ENCODE measurements at regions not wholly inside any gene's neighbourhood (a gene's known extent, or its start where the extent isn't known, plus 50 kb on each side); places are given as distances from the start of the nearest gene placed in this dataset.
"Not testable (repeated sequence)": the region's sequence is repeated elsewhere in the genome, so short reads cannot be mapped to it uniquely, and the experiment has no call there.

DNA sequence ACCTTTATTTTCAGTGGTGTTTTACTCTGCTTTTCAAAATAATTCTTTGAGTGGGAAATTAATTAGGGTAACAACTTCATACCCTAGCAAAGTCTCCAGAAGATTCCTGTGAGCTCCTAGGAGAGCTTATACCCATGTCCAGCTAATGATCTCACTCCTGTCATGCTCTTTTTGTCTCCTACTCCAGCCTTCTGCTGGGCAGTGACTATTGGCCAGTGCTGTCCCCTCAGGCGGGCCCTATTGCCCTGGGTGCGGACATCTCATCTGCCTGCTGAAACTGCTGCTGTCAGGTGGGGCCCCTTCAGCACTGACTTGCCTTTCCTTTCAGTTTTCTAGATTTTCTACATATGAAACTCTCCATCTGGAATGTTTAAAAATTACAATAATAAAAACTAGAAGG, 80.3 kb downstream of the EBLN1 start:
- no peaks in the 10 kb centered on the region for H3K9me3 ChIP-seq
- no peak overlapping the region for H3K4me3 ChIP-seq
- intact Hi-C loops (cut with DNase I) = no loop called here
- DNase-seq = no peak
- H3K27me3 ChIP-seq = no peaks in the 10 kb centered on the region
- no peak for TF ChIP-seq EP300 (IDR thresholded peaks at IDR 0.05)
- TF ChIP-seq POLR2A (IDR thresholded peaks at IDR 0.05) = no peak
- no peak for TF ChIP-seq CTCF (IDR thresholded peaks at IDR 0.05)
- WGBS, 3 donors = 54 to 64% (median 55%) methylated on average over 2 of the region's 2 CpGs
- no peaks in the 10 kb centered on the region for H3K36me3 ChIP-seq
- H3K4me1 ChIP-seq (ENCODE audit: insufficient read depth) = peaks cover 3% of the 10 kb centered on the region
- H3K27ac ChIP-seq = no peak overlapping the region

DNA sequence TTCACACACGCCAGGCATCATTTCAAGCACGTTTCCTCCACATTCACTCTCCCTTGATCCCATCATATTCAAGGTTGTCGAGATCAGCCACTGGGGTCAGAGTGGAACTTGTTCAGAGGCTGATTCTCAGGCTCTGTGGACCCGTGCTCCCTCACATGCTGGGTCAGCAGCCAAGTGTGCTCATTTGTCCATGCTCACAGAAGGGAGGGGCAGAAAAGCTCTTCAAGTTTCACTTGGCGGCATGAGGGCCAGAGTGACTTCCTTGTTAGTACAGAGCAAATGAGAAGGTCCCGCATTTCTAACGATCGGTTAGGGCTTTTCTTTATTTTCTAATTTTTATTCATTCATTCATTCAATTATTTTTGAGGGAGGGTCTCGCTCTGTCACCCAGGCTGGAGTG, 82.2 kb downstream of the EBLN1 start:
- no peaks in the 10 kb centered on the region for H3K36me3 ChIP-seq
- no peak for TF ChIP-seq EP300 (IDR thresholded peaks at IDR 0.05)
- no peaks in the 10 kb centered on the region for H3K9me3 ChIP-seq
- no peaks in the 10 kb centered on the region for H3K27me3 ChIP-seq
- intact Hi-C loops (cut with DNase I) = no loop called here
- peaks cover 3% of the 10 kb centered on the region for H3K4me1 ChIP-seq (ENCODE audit: insufficient read depth)
- no peak for DNase-seq
- 80 to 81% (median 81%) methylated on average over 9 of the region's 9 CpGs for WGBS, 3 donors
- no peak overlapping the region for H3K4me3 ChIP-seq
- no peak overlapping the region for H3K27ac ChIP-seq

DNA sequence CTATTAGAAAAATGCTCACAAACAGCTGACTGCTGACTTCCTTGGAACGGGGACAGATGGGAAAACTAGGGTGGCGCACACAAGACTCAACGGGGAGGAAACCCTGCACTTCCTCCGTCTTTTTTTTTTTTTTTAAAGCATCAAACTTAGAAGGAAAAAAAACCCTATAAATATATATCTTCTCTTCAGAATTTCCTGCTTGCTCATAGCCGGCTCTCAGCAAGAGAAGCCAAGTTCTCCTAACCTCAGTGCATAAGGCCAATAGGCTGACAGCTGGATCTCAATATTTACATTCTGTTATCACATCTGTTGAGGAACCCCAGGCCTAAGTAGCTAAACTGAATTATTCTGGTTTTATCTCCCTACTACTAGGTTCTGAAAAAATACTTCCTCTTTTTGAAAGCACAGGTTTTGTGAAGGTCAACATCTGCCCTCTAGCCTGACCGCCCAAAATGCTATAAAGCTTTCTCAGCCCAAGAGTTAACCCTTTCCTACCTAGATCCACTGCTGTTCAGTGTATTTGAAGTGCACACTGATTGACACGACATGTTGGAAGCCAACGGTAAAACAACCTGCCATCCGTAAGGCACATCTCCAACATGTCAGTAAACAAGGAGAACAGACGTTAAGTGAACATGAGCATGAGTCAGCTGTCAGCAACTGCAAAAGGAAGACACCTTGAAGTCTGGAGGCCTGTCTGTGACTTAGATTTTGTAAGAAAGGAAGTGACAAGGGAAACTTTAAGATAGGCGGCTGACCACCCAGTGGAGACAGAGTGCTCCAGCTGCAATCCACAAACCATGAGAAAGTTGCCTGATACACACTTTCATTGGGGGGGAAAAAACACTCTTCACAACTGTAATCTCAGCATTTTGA, 83.8 kb downstream of the EBLN1 start:
- 6 to 15% (median 7%) methylated on average over 11 of the region's 11 CpGs for WGBS, 3 donors
- no peak overlapping the region for H3K27ac ChIP-seq
- no peaks in the 10 kb centered on the region for H3K36me3 ChIP-seq
- H3K27me3 ChIP-seq = no peaks in the 10 kb centered on the region
- no peak overlapping the region for H3K4me3 ChIP-seq
- intact Hi-C loops (cut with DNase I) = no loop called here
- DNase-seq = no peak
- H3K4me1 ChIP-seq (ENCODE audit: insufficient read depth) = peaks cover 3% of the 10 kb centered on the region
- H3K9me3 ChIP-seq = no peaks in the 10 kb centered on the region
- no peak for TF ChIP-seq POLR2A (IDR thresholded peaks at IDR 0.05)
- no peak for TF ChIP-seq EP300 (IDR thresholded peaks at IDR 0.05)
- no peak for TF ChIP-seq CTCF (IDR thresholded peaks at IDR 0.05)

- H3K9me3 ChIP-seq; H3K4me1 ChIP-seq (ENCODE audit: insufficient read depth); H3K36me3 ChIP-seq; H3K27ac ChIP-seq; H3K4me3 ChIP-seq; intact Hi-C loops (cut with DNase I); DNase-seq; H3K27me3 ChIP-seq: not testable (repeated sequence)
- 70 to 83% (median 72%) methylated on average over 6 of the region's 6 CpGs for WGBS, 3 donors
Observed at GRCh38 chr10:22130824-22131223, 87.0 kb downstream of the EBLN1 start.

- H3K27ac ChIP-seq; H3K4me3 ChIP-seq; H3K36me3 ChIP-seq; H3K9me3 ChIP-seq; H3K4me1 ChIP-seq (ENCODE audit: insufficient read depth); H3K27me3 ChIP-seq; intact Hi-C loops (cut with DNase I); DNase-seq: not testable (repeated sequence)
- WGBS, 3 donors = 90 to 95% (median 92%) methylated on average over 22 of the region's 22 CpGs
Observed at GRCh38 chr10:22129612-22130011, 88.2 kb downstream of the EBLN1 start.

DNA sequence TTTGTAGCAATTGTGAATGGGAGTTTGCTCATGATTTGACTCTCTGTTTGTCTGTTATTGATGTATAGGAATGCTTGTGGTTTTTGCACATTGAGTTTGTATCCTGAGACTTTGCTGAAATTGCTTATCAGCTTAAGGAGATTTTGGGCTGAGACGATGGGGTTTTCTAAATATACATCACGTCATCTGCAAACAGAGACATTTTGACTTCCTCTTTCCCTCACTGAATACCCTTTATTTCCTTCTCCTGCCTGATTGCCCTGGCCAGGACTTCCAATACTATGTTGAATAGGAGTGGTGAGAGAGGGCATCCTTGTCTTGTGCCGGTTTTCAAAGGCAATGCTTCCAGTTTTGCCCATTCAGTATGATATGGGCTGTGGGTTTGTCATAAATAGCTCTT, 96.6 kb downstream of the EBLN1 start:
- H3K9me3 ChIP-seq; H3K27ac ChIP-seq; H3K27me3 ChIP-seq; H3K36me3 ChIP-seq; H3K4me1 ChIP-seq (ENCODE audit: insufficient read depth); intact Hi-C loops (cut with DNase I); H3K4me3 ChIP-seq; DNase-seq: not testable (repeated sequence)
- 84 to 87% (median 85%) methylated on average over 3 of the region's 3 CpGs for WGBS, 3 donors

- H3K9me3 ChIP-seq; H3K4me1 ChIP-seq (ENCODE audit: insufficient read depth); DNase-seq; H3K4me3 ChIP-seq; H3K27ac ChIP-seq; intact Hi-C loops (cut with DNase I); H3K36me3 ChIP-seq; H3K27me3 ChIP-seq: not testable (repeated sequence)
- 91 to 94% (median 92%) methylated on average over 1 of the region's 1 CpG for WGBS, 3 donors
Observed at GRCh38 chr10:22120072-22120471, 97.7 kb downstream of the EBLN1 start.

- H3K4me3 ChIP-seq; H3K36me3 ChIP-seq; DNase-seq; H3K9me3 ChIP-seq; intact Hi-C loops (cut with DNase I); H3K4me1 ChIP-seq (ENCODE audit: insufficient read depth); H3K27ac ChIP-seq; H3K27me3 ChIP-seq: not testable (repeated sequence)
- 90 to 92% (median 90%) methylated on average over 5 of the region's 5 CpGs for WGBS, 3 donors
Observed at GRCh38 chr10:22119575-22119974, 98.2 kb downstream of the EBLN1 start.

Measured in ovary (tissue), 7 donors.